GM20000 (cell line): ENCODE measurements at regions not wholly inside any gene's neighbourhood (a gene's known extent, or its start where the extent isn't known, plus 50 kb on each side); places are given as distances from the start of the nearest gene placed in this dataset.

Experiments used
- DNase-seq: peaks from one replicate; pipeline ENCODE4 v3.0.0; 2012; ENCODE audit warnings: low spot score
- CTCF ChIP-seq: IDR thresholded peaks from 2 replicates; pipeline ENCODE4 v1.5.1; 2012; ENCODE audit warnings: mild to moderate bottlenecking, control low read depth; ENCODE audit errors: extremely low read depth, missing control alignments

DNA sequence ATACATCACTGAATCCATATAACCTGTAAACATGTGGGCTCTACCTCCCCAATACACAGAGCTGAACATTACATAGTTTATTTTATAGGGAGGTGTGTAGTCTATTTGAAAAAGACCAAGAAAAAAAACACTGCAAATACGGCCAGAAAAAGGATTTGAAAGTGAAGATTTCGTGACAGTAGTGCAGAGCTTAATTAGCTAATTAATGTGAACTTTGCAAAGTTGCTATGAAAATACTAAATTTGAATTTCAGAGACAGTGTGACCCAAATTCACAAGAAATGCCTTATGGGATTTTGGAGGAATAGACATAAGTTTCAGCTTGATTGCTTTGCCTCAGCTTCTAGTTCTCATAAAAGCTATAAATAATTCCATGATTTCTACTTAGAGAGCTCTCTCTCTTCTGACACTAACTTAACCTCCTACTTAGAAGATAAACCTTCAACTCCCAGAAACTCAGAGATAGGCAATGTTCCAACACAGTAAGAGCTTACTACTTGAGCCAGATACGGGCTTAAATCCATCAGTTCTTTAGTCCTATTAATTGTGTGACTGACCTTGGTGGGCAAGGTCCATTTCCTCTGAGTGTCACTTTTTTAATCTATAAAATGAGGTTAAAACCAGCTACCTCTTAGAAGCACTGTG, 87.3 kb upstream of the THBS1 start:
- DNase-seq, result no peak
- no peak for TF ChIP-seq CTCF

DNA sequence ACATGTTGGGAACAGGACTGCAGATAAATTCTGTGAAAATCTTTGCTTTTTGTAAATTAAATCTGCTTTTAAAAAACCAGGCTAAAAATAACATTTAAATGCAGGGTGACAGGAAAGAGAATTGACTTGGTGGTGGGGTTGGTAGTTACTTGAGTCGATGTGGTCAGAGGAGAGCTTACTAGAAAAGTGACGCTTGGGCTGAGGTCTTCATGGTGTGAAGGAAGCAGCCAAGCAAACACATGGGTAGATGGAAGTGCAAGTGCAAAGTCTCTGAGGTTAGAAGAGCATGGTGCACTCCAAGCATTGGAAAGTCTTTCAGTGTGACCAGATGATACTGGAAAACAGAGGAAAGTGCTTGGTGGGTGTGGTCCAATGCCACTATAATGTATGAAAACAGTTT, 86.4 kb upstream of the THBS1 start:
- DNase-seq, result no peak
- TF ChIP-seq CTCF, result no peak

DNA sequence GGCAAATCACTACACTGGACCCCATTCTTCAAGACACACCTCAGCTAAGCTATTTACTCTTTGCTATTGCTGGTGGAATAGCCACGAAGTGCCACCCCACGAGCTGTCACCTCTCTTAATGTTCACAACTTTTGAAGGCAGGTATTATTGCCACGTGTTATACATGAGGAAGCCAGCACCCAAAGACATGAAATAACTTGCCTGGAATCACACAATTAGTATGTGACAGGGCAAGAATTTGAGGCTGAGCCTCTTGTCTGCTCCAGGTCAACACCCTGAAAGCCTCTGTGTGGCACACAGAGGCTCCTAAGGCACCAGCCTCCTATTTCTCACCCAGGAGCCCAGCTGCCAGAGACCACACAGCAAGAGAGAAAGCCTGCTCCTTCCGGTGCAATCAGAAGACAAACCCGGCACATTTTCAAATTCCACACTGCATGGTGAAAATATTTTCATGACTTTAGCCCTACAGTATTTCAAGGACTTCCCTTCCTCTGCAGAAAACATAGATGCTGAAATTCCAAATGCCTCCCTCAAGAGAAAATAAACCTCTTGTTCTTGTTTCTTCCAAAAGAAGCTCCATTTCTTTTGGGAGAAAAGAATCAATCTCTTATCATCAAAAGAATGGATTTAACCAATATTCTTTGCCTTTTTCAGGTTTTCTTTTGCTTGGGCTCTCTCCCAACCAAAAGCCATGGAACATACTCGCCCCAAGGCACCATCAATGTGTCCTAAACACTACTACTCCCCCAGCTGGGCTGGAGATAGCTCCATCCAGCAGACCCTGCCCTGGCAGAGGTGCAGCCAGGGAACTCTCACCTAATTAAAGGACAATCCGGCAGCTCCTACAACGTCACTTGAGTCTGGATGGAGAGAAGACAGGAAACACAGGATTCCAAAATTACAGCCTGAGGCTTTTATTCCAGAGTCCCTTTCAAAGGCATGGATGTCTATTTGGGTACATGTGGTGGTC, 84.7 kb upstream of the THBS1 start:
- DNase-seq, result no peak
- no peak for TF ChIP-seq CTCF

DNA sequence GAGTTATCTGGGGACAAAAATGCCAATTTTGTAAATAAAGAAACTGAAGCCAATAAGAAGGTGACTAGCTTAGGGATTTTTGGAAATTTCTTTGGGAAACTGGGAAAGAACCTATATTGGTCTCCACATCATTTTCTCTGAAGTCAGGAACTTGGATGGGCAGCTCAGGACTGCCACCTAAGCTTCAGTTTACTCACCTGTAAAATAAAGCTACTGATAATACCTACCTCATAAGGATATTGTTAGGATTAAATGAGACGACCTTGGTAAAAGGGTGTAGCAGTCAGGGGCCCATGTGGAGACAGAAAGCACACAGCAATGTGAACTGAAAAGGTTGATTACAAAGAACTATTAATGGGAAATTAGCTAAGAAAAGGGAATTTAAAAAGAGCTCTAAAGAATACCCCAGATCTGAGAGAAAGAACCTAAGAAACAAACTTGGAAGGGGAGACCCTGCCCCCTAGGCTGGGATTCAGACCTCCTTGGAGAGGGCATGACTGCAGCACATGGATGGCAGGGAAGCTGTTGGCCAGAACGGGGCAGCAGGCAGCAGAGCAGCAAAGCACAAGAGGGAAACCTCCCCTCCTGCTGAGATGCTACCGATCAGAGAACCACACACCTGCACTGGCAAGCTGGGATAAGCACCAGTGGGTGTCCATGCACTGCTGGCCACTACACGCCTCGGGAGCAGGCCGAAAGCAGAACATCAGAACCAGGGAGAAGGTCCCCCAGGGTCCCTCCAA, 83.7 kb upstream of the THBS1 start:
- TF ChIP-seq CTCF, result no peak
- DNase-seq, result no peak

- no peak for TF ChIP-seq CTCF
- no peak for DNase-seq
These were observed 82.9 kb upstream of the THBS1 start for GRCh38 chr15:39497759-39498565.

DNA sequence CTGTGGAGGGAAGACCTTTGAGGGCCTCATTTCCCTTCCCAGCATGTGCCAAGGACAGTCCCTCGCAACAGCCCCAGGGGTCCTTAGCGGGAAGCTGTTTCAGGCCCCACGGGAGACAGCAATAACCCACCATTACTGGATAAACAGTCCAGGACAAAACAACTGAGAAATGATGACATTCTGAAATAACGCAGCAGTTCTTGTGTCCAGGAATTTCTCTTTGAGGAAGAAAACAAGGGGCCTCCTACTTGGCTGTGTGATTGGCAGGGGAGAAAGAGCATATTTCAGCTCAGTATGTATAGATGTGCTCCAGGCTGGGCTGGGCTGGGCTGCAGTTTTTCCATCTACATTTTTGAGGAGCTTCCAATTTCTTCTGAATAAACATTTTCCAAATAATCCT, 82.2 kb upstream of the THBS1 start:
- DNase-seq, result no peak
- TF ChIP-seq CTCF, result no peak
